ENCODE measurements at regions not wholly inside any gene's neighbourhood (a gene's known extent, or its start where the extent isn't known, plus 50 kb on each side); places are given as distances from the start of the nearest gene placed in this dataset.

GRCh38 chr1:228854907-228855306, 119.6 kb downstream of the RHOU start:
- Mint-ChIP-seq H3K27me3 (ENCODE audit: low read depth) (peaks cover 55% of the 10 kb centered on the region), H3K9me3 (no peaks in the 10 kb centered on the region), H3K36me3 (ENCODE audit: low read depth) (no peaks in the 10 kb centered on the region), H3K4me3 (ENCODE audit: low read depth) (no peak overlapping the region), H3K27ac (no peak overlapping the region), H3K4me1 (ENCODE audit: low read depth) (no peaks in the 10 kb centered on the region)
- intact Hi-C loops (cut with micrococcal nuclease), result no loop called here
- no peak for DNase-seq (ENCODE audit: low spot score)

- Mint-ChIP-seq H3K27ac (no peak overlapping the region), H3K36me3 (ENCODE audit: low read depth) (no peaks in the 10 kb centered on the region), H3K9me3 (no peaks in the 10 kb centered on the region), H3K4me1 (ENCODE audit: low read depth) (peaks cover 8% of the 10 kb centered on the region), H3K27me3 (ENCODE audit: low read depth) (peaks cover 49% of the 10 kb centered on the region), H3K4me3 (ENCODE audit: low read depth) (no peak overlapping the region)
- intact Hi-C loops (cut with micrococcal nuclease), result no loop called here
- no peak for DNase-seq (ENCODE audit: low spot score)
These were observed 122.3 kb downstream of the RHOU start for GRCh38 chr1:228857611-228858010.

GRCh38 chr1:228860911-228861831, 125.9 kb downstream of the RHOU start:
- H3K27me3 Mint-ChIP-seq (ENCODE audit: low read depth), result peaks cover 25% of the 10 kb centered on the region
- H3K4me1 Mint-ChIP-seq (ENCODE audit: low read depth), result peaks cover 14% of the 10 kb centered on the region
- DNase-seq (ENCODE audit: low spot score), result no peak
- intact Hi-C loops (cut with micrococcal nuclease), result loop anchor here (1.0 kb wide), 1 partner anchor 66 kb away; no protein-coding TSS in a partner anchor
- H3K9me3 Mint-ChIP-seq, result no peaks in the 10 kb centered on the region
- H3K36me3 Mint-ChIP-seq (ENCODE audit: low read depth), result no peaks in the 10 kb centered on the region
- H3K27ac Mint-ChIP-seq, result no peak overlapping the region
- no peak overlapping the region for H3K4me3 Mint-ChIP-seq (ENCODE audit: low read depth)

GRCh38 chr1:228861832-228862180, 126.5 kb downstream of the RHOU start:
- DNase-seq (ENCODE audit: low spot score), result no peak
- H3K9me3 Mint-ChIP-seq, result no peaks in the 10 kb centered on the region
- H3K27ac Mint-ChIP-seq, result no peak overlapping the region
- H3K36me3 Mint-ChIP-seq (ENCODE audit: low read depth), result no peaks in the 10 kb centered on the region
- intact Hi-C loops (cut with micrococcal nuclease), result loop anchor here (1.0 kb wide), 1 partner anchor 67 kb away; no protein-coding TSS in a partner anchor
- H3K4me3 Mint-ChIP-seq (ENCODE audit: low read depth), result no peak overlapping the region
- peaks cover 14% of the 10 kb centered on the region for H3K4me1 Mint-ChIP-seq (ENCODE audit: low read depth)
- H3K27me3 Mint-ChIP-seq (ENCODE audit: low read depth), result peaks cover 18% of the 10 kb centered on the region

- no peak for DNase-seq (ENCODE audit: low spot score)
- Mint-ChIP-seq H3K9me3 (no peaks in the 10 kb centered on the region), H3K36me3 (ENCODE audit: low read depth) (no peaks in the 10 kb centered on the region), H3K4me3 (ENCODE audit: low read depth) (no peak overlapping the region), H3K27me3 (ENCODE audit: low read depth) (peaks cover 17% of the 10 kb centered on the region), H3K4me1 (ENCODE audit: low read depth) (peaks cover 14% of the 10 kb centered on the region), H3K27ac (no peak overlapping the region)
- intact Hi-C loops (cut with micrococcal nuclease), result no loop called here
These were observed 127.5 kb downstream of the RHOU start for GRCh38 chr1:228862542-228863505.

GRCh38 chr1:228863776-228864175, 128.5 kb downstream of the RHOU start:
- peaks cover 14% of the 10 kb centered on the region for H3K4me1 Mint-ChIP-seq (ENCODE audit: low read depth)
- no peaks in the 10 kb centered on the region for H3K9me3 Mint-ChIP-seq
- H3K27me3 Mint-ChIP-seq (ENCODE audit: low read depth), result peaks cover 9% of the 10 kb centered on the region
- intact Hi-C loops (cut with micrococcal nuclease), result no loop called here
- no peak overlapping the region for H3K27ac Mint-ChIP-seq
- DNase-seq (ENCODE audit: low spot score), result no peak
- no peak overlapping the region for H3K4me3 Mint-ChIP-seq (ENCODE audit: low read depth)
- no peaks in the 10 kb centered on the region for H3K36me3 Mint-ChIP-seq (ENCODE audit: low read depth)

- DNase-seq (ENCODE audit: low spot score), result no peak
- intact Hi-C loops (cut with micrococcal nuclease), result no loop called here
- Mint-ChIP-seq H3K27ac (no peak overlapping the region), H3K9me3 (no peaks in the 10 kb centered on the region), H3K4me1 (ENCODE audit: low read depth) (peaks cover 11% of the 10 kb centered on the region), H3K27me3 (ENCODE audit: low read depth) (peaks cover 4% of the 10 kb centered on the region), H3K36me3 (ENCODE audit: low read depth) (no peaks in the 10 kb centered on the region), H3K4me3 (ENCODE audit: low read depth) (no peak overlapping the region)
These were observed 130.5 kb downstream of the RHOU start for GRCh38 chr1:228865627-228866330.

GRCh38 chr1:228866468-228866867, 131.2 kb downstream of the RHOU start:
- no peak for DNase-seq (ENCODE audit: low spot score)
- Mint-ChIP-seq H3K36me3 (ENCODE audit: low read depth) (no peaks in the 10 kb centered on the region), H3K9me3 (no peaks in the 10 kb centered on the region), H3K4me3 (ENCODE audit: low read depth) (no peak overlapping the region), H3K27ac (no peak overlapping the region), H3K27me3 (ENCODE audit: low read depth) (peaks cover 4% of the 10 kb centered on the region), H3K4me1 (ENCODE audit: low read depth) (peaks cover 8% of the 10 kb centered on the region)
- intact Hi-C loops (cut with micrococcal nuclease), result no loop called here

- intact Hi-C loops (cut with micrococcal nuclease), result no loop called here
- DNase-seq (ENCODE audit: low spot score), result no peak
- Mint-ChIP-seq H3K4me3 (ENCODE audit: low read depth) (no peak overlapping the region), H3K36me3 (ENCODE audit: low read depth) (no peaks in the 10 kb centered on the region), H3K27me3 (ENCODE audit: low read depth) (peaks cover 4% of the 10 kb centered on the region), H3K4me1 (ENCODE audit: low read depth) (peaks cover 6% of the 10 kb centered on the region), H3K27ac (no peak overlapping the region), H3K9me3 (no peaks in the 10 kb centered on the region)
These were observed 132.1 kb downstream of the RHOU start for GRCh38 chr1:228867108-228867950.

- Mint-ChIP-seq H3K4me3 (ENCODE audit: low read depth) (no peak overlapping the region), H3K9me3 (no peaks in the 10 kb centered on the region), H3K4me1 (ENCODE audit: low read depth) (peaks cover 6% of the 10 kb centered on the region), H3K27me3 (ENCODE audit: low read depth) (peaks cover 5% of the 10 kb centered on the region), H3K36me3 (ENCODE audit: low read depth) (no peaks in the 10 kb centered on the region), H3K27ac (no peak overlapping the region)
- no peak for DNase-seq (ENCODE audit: low spot score)
- intact Hi-C loops (cut with micrococcal nuclease), result no loop called here
These were observed 132.9 kb downstream of the RHOU start for GRCh38 chr1:228867951-228868730.

- H3K9me3 Mint-ChIP-seq, result no peaks in the 10 kb centered on the region
- H3K36me3 Mint-ChIP-seq (ENCODE audit: low read depth), result no peaks in the 10 kb centered on the region
- intact Hi-C loops (cut with micrococcal nuclease), result no loop called here
- no peak overlapping the region for H3K4me3 Mint-ChIP-seq (ENCODE audit: low read depth)
- no peak for DNase-seq (ENCODE audit: low spot score)
- no peak overlapping the region for H3K27ac Mint-ChIP-seq
- peaks cover 4% of the 10 kb centered on the region for H3K4me1 Mint-ChIP-seq (ENCODE audit: low read depth)
- peaks cover 5% of the 10 kb centered on the region for H3K27me3 Mint-ChIP-seq (ENCODE audit: low read depth)
These were observed 133.4 kb downstream of the RHOU start for GRCh38 chr1:228868731-228869024.
